ENCODE measurements at regions not wholly inside any gene's neighbourhood (a gene's known extent, or its start where the extent isn't known, plus 50 kb on each side); places are given as distances from the start of the nearest gene placed in this dataset.

- 90 to 94% methylated on average over 2 to 4 of the region's 4 CpGs for WGBS, 2 donors (ENCODE audit: low coverage in 1 of 2)
- intact Hi-C loops (cut with DNase I; ENCODE audit: low total_unique reads), result no loop called here
- DNase-seq, result no peak
- H3K36me3 ChIP-seq, result no peaks in the 10 kb centered on the region
- TF ChIP-seq POLR2A (IDR thresholded peaks at IDR 0.05) (no peak), EP300 (IDR thresholded peaks at IDR 0.05; ENCODE audit: low read depth) (no peak), POLR2AphosphoS5 (IDR thresholded peaks at IDR 0.05) (no peak)
- TF ChIP-seq, protein P1, sequence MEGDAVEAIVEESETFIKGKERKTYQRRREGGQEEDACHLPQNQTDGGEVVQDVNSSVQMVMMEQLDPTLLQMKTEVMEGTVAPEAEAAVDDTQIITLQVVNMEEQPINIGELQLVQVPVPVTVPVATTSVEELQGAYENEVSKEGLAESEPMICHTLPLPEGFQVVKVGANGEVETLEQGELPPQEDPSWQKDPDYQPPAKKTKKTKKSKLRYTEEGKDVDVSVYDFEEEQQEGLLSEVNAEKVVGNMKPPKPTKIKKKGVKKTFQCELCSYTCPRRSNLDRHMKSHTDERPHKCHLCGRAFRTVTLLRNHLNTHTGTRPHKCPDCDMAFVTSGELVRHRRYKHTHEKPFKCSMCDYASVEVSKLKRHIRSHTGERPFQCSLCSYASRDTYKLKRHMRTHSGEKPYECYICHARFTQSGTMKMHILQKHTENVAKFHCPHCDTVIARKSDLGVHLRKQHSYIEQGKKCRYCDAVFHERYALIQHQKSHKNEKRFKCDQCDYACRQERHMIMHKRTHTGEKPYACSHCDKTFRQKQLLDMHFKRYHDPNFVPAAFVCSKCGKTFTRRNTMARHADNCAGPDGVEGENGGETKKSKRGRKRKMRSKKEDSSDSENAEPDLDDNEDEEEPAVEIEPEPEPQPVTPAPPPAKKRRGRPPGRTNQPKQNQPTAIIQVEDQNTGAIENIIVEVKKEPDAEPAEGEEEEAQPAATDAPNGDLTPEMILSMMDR (IDR thresholded peaks at IDR 0.05), result no peak
- H3K9me3 ChIP-seq, result no peaks in the 10 kb centered on the region
- H3K4me1 ChIP-seq, result peaks cover 0 to 4% (median 0%) of the 10 kb centered on the region in 4 donors
- H3K4me3 ChIP-seq, result no peak overlapping the region
- H3K27me3 ChIP-seq, result no peaks in the 10 kb centered on the region
- in situ Hi-C loops (cut with MboI; ENCODE audit: low pct_ligation_motif_present in 1 of 4, low pct_unique_long_range_greater_than_20kb in 1 of 4, low sequenced_read_pairs in 3 of 4), result no loop called here
- H3K27ac ChIP-seq, result no peak overlapping the region
These were observed 76.1 kb upstream of the FOXN2 start for GRCh38 chr2:48238381-48238780.

DNA sequence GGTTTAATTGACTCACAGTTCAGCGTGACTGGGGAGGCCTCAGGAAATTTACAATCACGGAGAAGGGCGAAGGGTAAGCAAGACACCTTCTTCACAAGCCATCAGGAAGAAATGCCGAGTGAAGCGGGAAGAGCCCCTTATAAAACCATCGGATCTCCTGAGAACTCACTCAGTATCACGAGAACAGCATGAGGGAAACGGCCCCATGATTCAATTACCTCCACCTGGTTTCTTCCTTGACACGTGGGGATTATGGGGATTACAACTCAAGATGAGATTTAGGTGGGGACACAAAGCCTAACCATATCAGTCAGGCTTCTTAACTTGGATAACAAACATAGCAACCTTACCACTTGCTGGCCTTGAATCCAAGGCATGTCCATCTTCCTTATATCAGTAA lies 73.6 kb upstream of the FOXN2 start:
- 77 to 85% methylated on average over 5 to 9 of the region's 9 CpGs for WGBS, 2 donors (ENCODE audit: low coverage in 1 of 2)
- H3K27me3 ChIP-seq, result no peaks in the 10 kb centered on the region
- no peaks in the 10 kb centered on the region for H3K9me3 ChIP-seq
- in situ Hi-C loops (cut with MboI; ENCODE audit: low pct_ligation_motif_present in 1 of 4, low pct_unique_long_range_greater_than_20kb in 1 of 4, low sequenced_read_pairs in 3 of 4), result no loop called here
- H3K36me3 ChIP-seq, result no peaks in the 10 kb centered on the region
- TF ChIP-seq POLR2A (IDR thresholded peaks at IDR 0.05), result no peak
- TF ChIP-seq EP300 (IDR thresholded peaks at IDR 0.05; ENCODE audit: low read depth), result no peak
- TF ChIP-seq POLR2AphosphoS5 (IDR thresholded peaks at IDR 0.05), result no peak
- TF ChIP-seq, protein P1 (IDR thresholded peaks at IDR 0.05), result no peak
- peaks cover 0 to 4% (median 0%) of the 10 kb centered on the region in 4 donors for H3K4me1 ChIP-seq
- H3K27ac ChIP-seq, result no peak overlapping the region
- no peak for DNase-seq
- intact Hi-C loops (cut with DNase I; ENCODE audit: low total_unique reads), result no loop called here
- H3K4me3 ChIP-seq, result no peak overlapping the region

- in situ Hi-C loops (cut with MboI; ENCODE audit: low pct_ligation_motif_present in 1 of 4, low pct_unique_long_range_greater_than_20kb in 1 of 4, low sequenced_read_pairs in 3 of 4) (no loop called here), intact Hi-C loops (cut with DNase I; ENCODE audit: low total_unique reads) (no loop called here)
- peaks cover 9 to 24% (median 13%) of the 10 kb centered on the region in 4 donors for H3K4me1 ChIP-seq
- H3K27me3 ChIP-seq, result no peaks in the 10 kb centered on the region
- TF ChIP-seq EP300 (IDR thresholded peaks at IDR 0.05; ENCODE audit: low read depth) (no peak), POLR2AphosphoS5 (IDR thresholded peaks at IDR 0.05) (no peak), POLR2A (IDR thresholded peaks at IDR 0.05) (no peak)
- TF ChIP-seq, protein P1 (IDR thresholded peaks at IDR 0.05), result no peak
- H3K4me3 ChIP-seq, result no peak overlapping the region
- H3K9me3 ChIP-seq, result no peaks in the 10 kb centered on the region
- no peak for DNase-seq
- H3K27ac ChIP-seq, result no peak overlapping the region
- H3K36me3 ChIP-seq, result no peaks in the 10 kb centered on the region
- WGBS, 2 donors (ENCODE audit: low coverage in 1 of 2), result 82 to 93% methylated on average over 2 to 5 of the region's 5 CpGs
These were observed 67.3 kb upstream of the FOXN2 start for GRCh38 chr2:48247206-48247605.

- peaks cover 9 to 24% (median 13%) of the 10 kb centered on the region in 4 donors for H3K4me1 ChIP-seq
- in situ Hi-C loops (cut with MboI; ENCODE audit: low pct_ligation_motif_present in 1 of 4, low pct_unique_long_range_greater_than_20kb in 1 of 4, low sequenced_read_pairs in 3 of 4) (no loop called here), intact Hi-C loops (cut with DNase I; ENCODE audit: low total_unique reads) (no loop called here)
- TF ChIP-seq EP300 (IDR thresholded peaks at IDR 0.05; ENCODE audit: low read depth) (no peak), POLR2A (IDR thresholded peaks at IDR 0.05) (no peak), POLR2AphosphoS5 (IDR thresholded peaks at IDR 0.05) (no peak)
- TF ChIP-seq, protein P1 (IDR thresholded peaks at IDR 0.05), result no peak
- peak overlapping the region; percentile 28 to 68 (median 46) for H3K27ac ChIP-seq
- DNase-seq, result no peak
- no peaks in the 10 kb centered on the region for H3K9me3 ChIP-seq
- no peaks in the 10 kb centered on the region for H3K27me3 ChIP-seq
- 60 to 91% methylated on average over 1 to 3 of the region's 3 CpGs for WGBS, 2 donors (ENCODE audit: low coverage in 1 of 2)
- no peaks in the 10 kb centered on the region for H3K36me3 ChIP-seq
- H3K4me3 ChIP-seq, result no peak overlapping the region
These were observed 66.1 kb upstream of the FOXN2 start for GRCh38 chr2:48248251-48248933.
